ENCODE measurements at regions not wholly inside any gene's neighbourhood (a gene's known extent, or its start where the extent isn't known, plus 50 kb on each side); places are given as distances from the start of the nearest gene placed in this dataset.

DNA sequence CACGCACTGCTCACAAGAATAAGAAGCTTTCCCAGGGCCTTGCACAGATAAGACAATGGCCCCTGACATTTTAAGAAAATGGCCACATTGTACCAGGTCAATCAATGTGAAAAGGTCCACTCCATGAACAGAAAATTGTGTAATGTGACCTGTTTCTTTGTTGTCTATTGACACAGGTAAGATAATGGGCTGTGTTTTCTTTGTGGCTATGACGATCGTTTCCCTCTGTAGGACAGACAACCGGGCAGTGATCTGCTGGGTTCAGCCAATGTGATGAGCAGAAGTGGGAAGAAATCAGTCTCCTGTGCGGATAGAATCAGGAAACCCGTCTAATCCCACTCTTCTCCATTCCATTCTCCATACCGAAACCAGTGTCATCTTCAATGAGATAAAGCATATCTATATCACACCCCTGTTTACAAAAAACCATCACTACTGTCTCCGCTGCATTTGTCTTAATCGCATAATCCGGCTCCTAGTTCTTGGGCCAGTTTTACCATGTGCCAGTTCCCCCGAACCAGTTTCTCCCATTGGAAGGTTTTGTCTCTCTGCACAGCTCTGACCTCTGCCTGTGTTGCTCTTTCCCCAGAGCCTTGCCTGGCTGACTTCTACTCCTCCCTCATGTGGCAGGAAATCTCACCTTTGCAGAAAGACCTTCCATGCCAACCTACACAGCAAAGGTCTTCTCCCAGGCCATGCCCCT is 66.9 kb upstream of the ATF7IP2 start:
- TF ChIP-seq, protein P1, sequence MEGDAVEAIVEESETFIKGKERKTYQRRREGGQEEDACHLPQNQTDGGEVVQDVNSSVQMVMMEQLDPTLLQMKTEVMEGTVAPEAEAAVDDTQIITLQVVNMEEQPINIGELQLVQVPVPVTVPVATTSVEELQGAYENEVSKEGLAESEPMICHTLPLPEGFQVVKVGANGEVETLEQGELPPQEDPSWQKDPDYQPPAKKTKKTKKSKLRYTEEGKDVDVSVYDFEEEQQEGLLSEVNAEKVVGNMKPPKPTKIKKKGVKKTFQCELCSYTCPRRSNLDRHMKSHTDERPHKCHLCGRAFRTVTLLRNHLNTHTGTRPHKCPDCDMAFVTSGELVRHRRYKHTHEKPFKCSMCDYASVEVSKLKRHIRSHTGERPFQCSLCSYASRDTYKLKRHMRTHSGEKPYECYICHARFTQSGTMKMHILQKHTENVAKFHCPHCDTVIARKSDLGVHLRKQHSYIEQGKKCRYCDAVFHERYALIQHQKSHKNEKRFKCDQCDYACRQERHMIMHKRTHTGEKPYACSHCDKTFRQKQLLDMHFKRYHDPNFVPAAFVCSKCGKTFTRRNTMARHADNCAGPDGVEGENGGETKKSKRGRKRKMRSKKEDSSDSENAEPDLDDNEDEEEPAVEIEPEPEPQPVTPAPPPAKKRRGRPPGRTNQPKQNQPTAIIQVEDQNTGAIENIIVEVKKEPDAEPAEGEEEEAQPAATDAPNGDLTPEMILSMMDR (IDR thresholded peaks at IDR 0.05; ENCODE audit: control extremely low read depth, extremely low read depth, low read depth, missing control alignments) = no peak
- CTCF ChIA-PET = interaction anchor here (0.8 kb wide), 1 partner anchor 9 kb away, joined by 3 read pairs; no protein-coding TSS in a partner anchor
- POLR2A ChIA-PET = interaction anchor here (0.5 to 0.6 kb wide), 2 partner anchors 14 to 1274 kb away, joined by 4 to 5 read pairs; no protein-coding TSS in a partner anchor
- DNase-seq (ENCODE audit: extremely low spot score) = no peak

DNA sequence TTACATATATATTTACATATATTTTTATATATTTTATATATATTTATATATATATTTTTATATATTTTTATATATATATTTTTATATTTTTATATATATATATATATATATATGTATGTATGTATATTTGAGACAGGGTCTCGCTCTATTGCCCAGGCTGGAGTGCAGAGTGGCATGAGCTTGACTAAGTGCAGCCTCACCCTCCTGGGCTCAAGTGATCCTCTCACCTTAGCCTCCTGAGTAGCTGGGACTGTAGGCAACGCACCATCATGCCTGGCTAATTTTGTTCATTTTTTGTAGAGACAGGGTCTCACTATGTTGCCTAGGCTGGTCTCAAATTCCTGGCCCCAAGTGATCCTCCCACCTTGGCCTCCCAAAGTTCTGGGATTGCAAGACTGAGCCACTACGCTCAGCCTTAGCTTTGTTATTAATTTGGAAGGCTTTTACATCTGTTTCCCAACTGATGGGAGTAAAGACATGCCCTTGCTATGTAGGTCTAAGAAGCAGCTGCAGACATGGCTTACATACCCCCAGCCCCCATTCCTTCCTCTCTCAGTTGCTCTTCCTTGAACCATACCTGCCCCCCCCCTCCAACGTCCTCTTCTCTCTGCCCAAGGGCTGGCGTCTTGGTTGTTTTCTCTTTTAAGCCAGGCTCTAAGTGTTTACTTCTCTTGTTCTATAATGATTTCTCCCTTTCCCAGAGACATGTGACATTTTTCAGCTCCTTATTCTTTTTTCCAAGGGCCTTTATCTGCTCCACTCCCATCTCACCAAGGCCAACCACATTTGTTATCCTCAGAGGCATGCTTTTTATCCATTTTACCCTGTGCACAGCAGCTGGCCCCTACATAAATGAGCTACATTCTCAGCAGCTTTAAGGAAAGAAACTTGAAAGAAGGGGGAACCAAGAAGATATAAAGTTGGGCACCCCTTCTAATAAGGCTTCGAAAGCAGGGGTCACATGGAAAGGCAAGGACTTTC is 64.2 kb upstream of the ATF7IP2 start:
- ChIA-PET POLR2A (no interaction called here), CTCF (interaction anchor here (0.8 to 1.5 kb wide), 4 partner anchors 15 to 189 kb away, joined by 3 read pairs; no protein-coding TSS in a partner anchor)
- TF ChIP-seq, protein P1 (IDR thresholded peaks at IDR 0.05; ENCODE audit: control extremely low read depth, extremely low read depth, low read depth, missing control alignments) = no peak
- DNase-seq (ENCODE audit: extremely low spot score) = no peak

DNA sequence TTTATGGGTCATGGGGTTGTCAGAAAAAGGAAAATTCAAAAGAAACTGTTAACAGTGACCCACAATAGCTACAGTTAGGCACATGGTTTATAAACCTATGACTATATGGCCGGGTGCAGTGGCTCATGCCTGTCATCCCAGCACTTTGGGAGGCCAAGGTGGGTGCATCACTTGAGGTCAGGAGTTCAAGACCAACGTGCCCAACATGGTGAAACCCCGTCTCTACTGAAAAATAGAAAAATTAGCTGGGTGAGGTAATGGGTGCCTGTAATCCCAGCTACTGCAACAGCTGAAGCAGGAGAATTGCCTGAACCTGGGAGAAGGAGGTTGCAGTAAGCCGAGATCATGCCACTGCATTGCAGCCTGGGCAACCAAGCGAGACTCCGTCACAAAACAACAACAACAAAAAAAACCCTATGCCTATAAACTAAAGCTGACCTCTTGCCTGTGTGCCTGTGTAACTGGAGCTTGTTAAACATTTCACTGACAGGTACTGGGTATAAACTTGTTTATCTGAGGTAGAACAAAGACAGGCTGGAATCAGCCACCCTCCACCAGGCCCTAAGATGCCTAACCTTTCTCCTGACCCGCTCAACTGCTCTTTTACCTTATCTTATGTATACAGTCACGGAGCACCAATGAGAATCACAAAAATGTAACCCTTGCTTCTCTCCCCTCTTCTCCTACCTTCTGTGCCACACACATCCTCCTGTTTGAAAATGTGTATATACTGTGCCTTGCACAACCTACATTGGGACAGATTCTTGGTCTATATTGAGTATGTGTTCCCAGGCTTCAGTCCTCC is 62.9 kb upstream of the ATF7IP2 start:
- POLR2A ChIA-PET = no interaction called here
- no peak for DNase-seq (ENCODE audit: extremely low spot score)
- CTCF ChIA-PET = interaction anchor here (0.9 to 1.5 kb wide), 3 partner anchors 60 to 188 kb away, joined by 3 read pairs; no protein-coding TSS in a partner anchor
- TF ChIP-seq, protein P1 (IDR thresholded peaks at IDR 0.05; ENCODE audit: control extremely low read depth, extremely low read depth, low read depth, missing control alignments) = no peak

DNA sequence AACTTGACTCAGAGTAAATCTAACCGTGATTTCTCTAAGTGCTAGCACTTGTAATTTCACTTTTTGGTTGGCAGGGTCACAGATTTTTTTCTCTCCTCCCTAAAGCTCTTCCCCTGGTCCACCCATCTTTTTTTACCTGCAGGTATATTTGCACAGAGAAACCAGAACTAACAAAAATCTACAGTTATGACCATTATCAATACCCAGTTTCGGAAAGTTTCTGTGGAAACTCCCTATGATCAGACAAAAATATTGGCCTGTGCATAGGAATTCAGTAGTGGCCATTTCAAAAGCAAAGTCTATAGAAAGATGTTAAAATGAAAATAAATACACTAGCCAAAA is 62.4 kb upstream of the ATF7IP2 start:
- POLR2A ChIA-PET = no interaction called here
- CTCF ChIA-PET = interaction anchor here (1.2 to 1.5 kb wide), 2 partner anchors 61 to 67 kb away, joined by 3 read pairs; no protein-coding TSS in a partner anchor
- TF ChIP-seq, protein P1 (IDR thresholded peaks at IDR 0.05; ENCODE audit: control extremely low read depth, extremely low read depth, low read depth, missing control alignments) = no peak
- DNase-seq (ENCODE audit: extremely low spot score) = no peak

DNA sequence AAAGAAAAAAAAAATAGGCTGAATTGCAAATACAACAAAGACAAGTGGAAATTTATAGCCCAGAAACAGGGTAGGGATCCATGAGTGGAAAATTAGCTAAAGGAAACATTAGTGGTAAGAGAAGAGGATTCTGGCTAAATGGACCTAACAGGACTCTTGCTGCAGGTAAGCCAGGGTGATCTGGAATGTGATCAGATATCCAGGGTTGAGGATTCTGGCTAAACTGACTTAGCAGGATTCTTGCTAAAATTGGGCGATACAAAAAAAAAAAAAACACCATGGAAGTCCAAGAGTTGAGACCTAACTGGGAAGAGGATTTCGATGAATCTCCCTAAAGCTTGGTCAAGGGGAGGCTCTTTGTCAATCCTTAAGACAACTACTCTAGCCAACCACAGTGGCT is 61.7 kb upstream of the ATF7IP2 start:
- no peak for DNase-seq (ENCODE audit: extremely low spot score)
- ChIA-PET CTCF (interaction anchor here (1.2 kb wide), 1 partner anchor 62 kb away, joined by 3 read pairs; no protein-coding TSS in a partner anchor), POLR2A (no interaction called here)
- TF ChIP-seq, protein P1 (IDR thresholded peaks at IDR 0.05; ENCODE audit: control extremely low read depth, extremely low read depth, low read depth, missing control alignments) = no peak
